HCT116 (cell line): ENCODE measurements at regions not wholly inside any gene's neighbourhood (a gene's known extent, or its start where the extent isn't known, plus 50 kb on each side); places are given as distances from the start of the nearest gene placed in this dataset.

Experiments used
- CTCF ChIP-seq, 3 experiments: fragments of 200-600 bp in 1 of 3; sonication (generic) in 1 of 3; IDR thresholded peaks in 2 of 3; conservative IDR thresholded peaks in 1 of 3; 2 replicates each; pipeline ENCODE4 v1.5.1; 2012 to 2017; ENCODE audit warnings: low read depth in 2 of 3, low read length in 2 of 3, antibody characterized with exemption in 1 of 3, borderline replicate concordance in 1 of 3, control low read depth in 1 of 3, mild to moderate bottlenecking in 1 of 3, mixed read lengths in 1 of 3, mixed run types in 1 of 3, moderate library complexity in 1 of 3; ENCODE audit not compliant: insufficient read depth in 1 of 3
- EGR1 ChIP-seq: IDR thresholded peaks from 2 replicates; pipeline ENCODE4 v1.6.1; 2012; ENCODE audit warnings: low read depth
- ELF1 ChIP-seq: IDR thresholded peaks from 2 replicates; pipeline ENCODE4 v1.6.1; 2012; ENCODE audit warnings: low read depth, borderline replicate concordance
- EZH2 ChIP-seq: fragments of 200-600 bp; sonication (generic); IDR thresholded peaks from 2 replicates; pipeline ENCODE4 v1.6.1; 2017; ENCODE audit warnings: antibody characterized with exemption, mixed run types
- EZH2phosphoT487 ChIP-seq: fragments of 200-600 bp; IDR thresholded peaks from 2 replicates; pipeline ENCODE4 v1.6.1; 2018; ENCODE audit warnings: antibody characterized with exemption, borderline replicate concordance
- FOSL1 ChIP-seq: IDR thresholded peaks from 2 replicates; pipeline ENCODE4 v1.6.1; 2012; ENCODE audit warnings: low read depth
- JUND ChIP-seq: IDR thresholded peaks from 2 replicates; pipeline ENCODE4 v1.6.1; 2012
- POLR2A ChIP-seq: IDR thresholded peaks from 2 replicates; pipeline ENCODE4 v1.7.0; 2011; ENCODE audit warnings: borderline replicate concordance; ENCODE audit not compliant: insufficient read depth, insufficient read length; ENCODE audit errors: extremely low read depth
- POLR2AphosphoS5 ChIP-seq: IDR thresholded peaks from 2 replicates; pipeline ENCODE4 v1.6.1; 2011; ENCODE audit warnings: mild to moderate bottlenecking, low read depth, low read length, moderate library complexity
- RAD21 ChIP-seq: IDR thresholded peaks from 2 replicates; pipeline ENCODE4 v1.6.1; 2012; ENCODE audit warnings: low read depth, mild to moderate bottlenecking
- SP1 ChIP-seq: IDR thresholded peaks from 2 replicates; pipeline ENCODE4 v1.6.1; 2012; ENCODE audit warnings: low read depth
- TCF7L2 ChIP-seq: IDR thresholded peaks from 2 replicates; pipeline ENCODE4 v1.7.0; 2011; ENCODE audit warnings: borderline replicate concordance, inconsistent platforms; ENCODE audit not compliant: insufficient read depth, insufficient read length; ENCODE audit errors: extremely low read depth
- TF ChIP-seq, protein P1 (sequence below): IDR thresholded peaks from 2 replicates; pipeline ENCODE4 v1.6.1; 2011; ENCODE audit warnings: mild to moderate bottlenecking, low read length, moderate library complexity; ENCODE audit not compliant: insufficient replicate concordance; ENCODE audit errors: extremely low read depth
- TF ChIP-seq, protein P2 (sequence below): IDR thresholded peaks from 2 replicates; pipeline ENCODE4 v1.6.1; 2012; ENCODE audit warnings: low read depth

GRCh38 chr21:35238119-35238518 is 189.0 kb upstream of the RUNX1 start:
- TF ChIP-seq POLR2A = no peak
- TF ChIP-seq SP1 = no peak
- no peak for TF ChIP-seq ELF1
- no peak for TF ChIP-seq CTCF (IDR thresholded peaks at IDR 0.05 in 2 of 3, conservative IDR thresholded peaks at IDR 0.05 in 1 of 3; ENCODE audit: borderline replicate concordance in 1 of 3, insufficient read depth in 1 of 3, low read depth in 2 of 3, low read length in 2 of 3)
- TF ChIP-seq TCF7L2 = no peak
- no peak for TF ChIP-seq JUND
- TF ChIP-seq, protein P1, sequence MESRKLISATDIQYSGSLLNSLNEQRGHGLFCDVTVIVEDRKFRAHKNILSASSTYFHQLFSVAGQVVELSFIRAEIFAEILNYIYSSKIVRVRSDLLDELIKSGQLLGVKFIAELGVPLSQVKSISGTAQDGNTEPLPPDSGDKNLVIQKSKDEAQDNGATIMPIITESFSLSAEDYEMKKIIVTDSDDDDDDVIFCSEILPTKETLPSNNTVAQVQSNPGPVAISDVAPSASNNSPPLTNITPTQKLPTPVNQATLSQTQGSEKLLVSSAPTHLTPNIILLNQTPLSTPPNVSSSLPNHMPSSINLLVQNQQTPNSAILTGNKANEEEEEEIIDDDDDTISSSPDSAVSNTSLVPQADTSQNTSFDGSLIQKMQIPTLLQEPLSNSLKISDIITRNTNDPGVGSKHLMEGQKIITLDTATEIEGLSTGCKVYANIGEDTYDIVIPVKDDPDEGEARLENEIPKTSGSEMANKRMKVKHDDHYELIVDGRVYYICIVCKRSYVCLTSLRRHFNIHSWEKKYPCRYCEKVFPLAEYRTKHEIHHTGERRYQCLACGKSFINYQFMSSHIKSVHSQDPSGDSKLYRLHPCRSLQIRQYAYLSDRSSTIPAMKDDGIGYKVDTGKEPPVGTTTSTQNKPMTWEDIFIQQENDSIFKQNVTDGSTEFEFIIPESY = no peak
- TF ChIP-seq FOSL1 = no peak
- no peak for TF ChIP-seq RAD21
- TF ChIP-seq POLR2AphosphoS5 = no peak
- TF ChIP-seq, protein P2, sequence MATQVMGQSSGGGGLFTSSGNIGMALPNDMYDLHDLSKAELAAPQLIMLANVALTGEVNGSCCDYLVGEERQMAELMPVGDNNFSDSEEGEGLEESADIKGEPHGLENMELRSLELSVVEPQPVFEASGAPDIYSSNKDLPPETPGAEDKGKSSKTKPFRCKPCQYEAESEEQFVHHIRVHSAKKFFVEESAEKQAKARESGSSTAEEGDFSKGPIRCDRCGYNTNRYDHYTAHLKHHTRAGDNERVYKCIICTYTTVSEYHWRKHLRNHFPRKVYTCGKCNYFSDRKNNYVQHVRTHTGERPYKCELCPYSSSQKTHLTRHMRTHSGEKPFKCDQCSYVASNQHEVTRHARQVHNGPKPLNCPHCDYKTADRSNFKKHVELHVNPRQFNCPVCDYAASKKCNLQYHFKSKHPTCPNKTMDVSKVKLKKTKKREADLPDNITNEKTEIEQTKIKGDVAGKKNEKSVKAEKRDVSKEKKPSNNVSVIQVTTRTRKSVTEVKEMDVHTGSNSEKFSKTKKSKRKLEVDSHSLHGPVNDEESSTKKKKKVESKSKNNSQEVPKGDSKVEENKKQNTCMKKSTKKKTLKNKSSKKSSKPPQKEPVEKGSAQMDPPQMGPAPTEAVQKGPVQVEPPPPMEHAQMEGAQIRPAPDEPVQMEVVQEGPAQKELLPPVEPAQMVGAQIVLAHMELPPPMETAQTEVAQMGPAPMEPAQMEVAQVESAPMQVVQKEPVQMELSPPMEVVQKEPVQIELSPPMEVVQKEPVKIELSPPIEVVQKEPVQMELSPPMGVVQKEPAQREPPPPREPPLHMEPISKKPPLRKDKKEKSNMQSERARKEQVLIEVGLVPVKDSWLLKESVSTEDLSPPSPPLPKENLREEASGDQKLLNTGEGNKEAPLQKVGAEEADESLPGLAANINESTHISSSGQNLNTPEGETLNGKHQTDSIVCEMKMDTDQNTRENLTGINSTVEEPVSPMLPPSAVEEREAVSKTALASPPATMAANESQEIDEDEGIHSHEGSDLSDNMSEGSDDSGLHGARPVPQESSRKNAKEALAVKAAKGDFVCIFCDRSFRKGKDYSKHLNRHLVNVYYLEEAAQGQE = no peak
- no peak for TF ChIP-seq EZH2phosphoT487
- no peak for TF ChIP-seq EGR1
- no peak for TF ChIP-seq EZH2
